ENCODE measurements at regions not wholly inside any gene's neighbourhood (a gene's known extent, or its start where the extent isn't known, plus 50 kb on each side); places are given as distances from the start of the nearest gene placed in this dataset.

- DNase-seq (ENCODE audit: low read depth, low spot score) = no peak
Observed at GRCh38 chr6:22394691-22395090, 97.9 kb upstream of the PRL start.

GRCh38 chr6:22399693-22400092 lies 102.9 kb upstream of the PRL start:
- no peak overlapping the region for H3K27ac ChIP-seq
- DNase-seq (ENCODE audit: low read depth, low spot score) = peak; percentile 22

More at GRCh38 chr6:22394691-22395090, 97.9 kb upstream of the PRL start:
- no peak overlapping the region for H3K27ac ChIP-seq

- no peak for DNase-seq (ENCODE audit: low read depth, low spot score)
- H3K27ac ChIP-seq = no peak overlapping the region
Observed at GRCh38 chr6:22401206-22401605, 104.4 kb upstream of the PRL start.

- no peak overlapping the region for H3K27ac ChIP-seq
- no peak for DNase-seq (ENCODE audit: low read depth, low spot score)
Observed at GRCh38 chr6:22401932-22402331, 105.1 kb upstream of the PRL start.

GRCh38 chr6:22409486-22409885 lies 112.7 kb upstream of the PRL start:
- no peak overlapping the region for H3K27ac ChIP-seq
- DNase-seq (ENCODE audit: low read depth, low spot score) = no peak

- H3K27ac ChIP-seq = no peak overlapping the region
- DNase-seq (ENCODE audit: low read depth, low spot score) = no peak
Observed at GRCh38 chr6:22411376-22412105, 114.7 kb upstream of the PRL start.

GRCh38 chr6:22412994-22413393 lies 116.2 kb upstream of the PRL start:
- no peak overlapping the region for H3K27ac ChIP-seq
- no peak for DNase-seq (ENCODE audit: low read depth, low spot score)

GRCh38 chr6:22413681-22414311 lies 117.0 kb upstream of the PRL start:
- no peak overlapping the region for H3K27ac ChIP-seq
- DNase-seq (ENCODE audit: low read depth, low spot score) = no peak

- DNase-seq (ENCODE audit: low read depth, low spot score) = no peak
- H3K27ac ChIP-seq = no peak overlapping the region
Observed at GRCh38 chr6:22418714-22419113, 121.9 kb upstream of the PRL start.

- peak; percentile 16 for DNase-seq (ENCODE audit: low read depth, low spot score)
- peak overlapping the region; percentile 30 for H3K27ac ChIP-seq
Observed at GRCh38 chr6:22421198-22421597, 124.4 kb upstream of the PRL start.

- DNase-seq (ENCODE audit: low read depth, low spot score) = no peak
- no peak overlapping the region for H3K27ac ChIP-seq
Observed at GRCh38 chr6:22424196-22424595, 127.4 kb upstream of the PRL start.

- DNase-seq (ENCODE audit: low read depth, low spot score) = no peak
- no peak overlapping the region for H3K27ac ChIP-seq
Observed at GRCh38 chr6:22432060-22432459, 135.2 kb upstream of the PRL start.

- DNase-seq (ENCODE audit: low read depth, low spot score) = no peak
- no peak overlapping the region for H3K27ac ChIP-seq
Observed at GRCh38 chr6:22433745-22434144, 135.6 kb upstream of the HDGFL1 start.

GRCh38 chr6:22435151-22435550 lies 134.2 kb upstream of the HDGFL1 start:
- H3K27ac ChIP-seq = peak overlapping the region; percentile 24
- DNase-seq (ENCODE audit: low read depth, low spot score) = peak; percentile 50

- peak overlapping the region; percentile 24 for H3K27ac ChIP-seq
- DNase-seq (ENCODE audit: low read depth, low spot score) = peak; percentile 70
Observed at GRCh38 chr6:22436134-22436533, 133.2 kb upstream of the HDGFL1 start.

- no peak for DNase-seq (ENCODE audit: low read depth, low spot score)
- no peak overlapping the region for H3K27ac ChIP-seq
Observed at GRCh38 chr6:22437665-22438064, 131.7 kb upstream of the HDGFL1 start.

- DNase-seq (ENCODE audit: low read depth, low spot score) = peak; percentile 71
- H3K27ac ChIP-seq = peak overlapping the region; percentile 74
Observed at GRCh38 chr6:22442826-22443225, 126.5 kb upstream of the HDGFL1 start.

- no peak for DNase-seq (ENCODE audit: low read depth, low spot score)
Observed at GRCh38 chr6:22444330-22444729, 125.0 kb upstream of the HDGFL1 start.

GRCh38 chr6:22445946-22446345 lies 123.4 kb upstream of the HDGFL1 start:
- DNase-seq (ENCODE audit: low read depth, low spot score) = no peak
- H3K27ac ChIP-seq = no peak overlapping the region

More at GRCh38 chr6:22444330-22444729, 125.0 kb upstream of the HDGFL1 start:
- no peak overlapping the region for H3K27ac ChIP-seq

- DNase-seq (ENCODE audit: low read depth, low spot score) = no peak
- H3K27ac ChIP-seq = no peak overlapping the region
Observed at GRCh38 chr6:22447249-22448196, 121.8 kb upstream of the HDGFL1 start.

GRCh38 chr6:22448291-22448711 lies 121.1 kb upstream of the HDGFL1 start:
- no peak overlapping the region for H3K27ac ChIP-seq

More at GRCh38 chr6:22448291-22448711, 121.1 kb upstream of the HDGFL1 start:
- peak; percentile 29 for DNase-seq (ENCODE audit: low read depth, low spot score)
